Gastroesophageal sphincter (tissue), 3 donors: ENCODE measurements at regions not wholly inside any gene's neighbourhood (a gene's known extent, or its start where the extent isn't known, plus 50 kb on each side); places are given as distances from the start of the nearest gene placed in this dataset.

Experiments used
- CTCF ChIP-seq, 4 experiments: fragments of 200-600 bp in 2 of 4; fragments of 450-650 bp in 2 of 4; sonication (generic) in 1 of 4; IDR thresholded peaks; one replicate each; pipeline ENCODE4 v1.5.1; 2017 to 2019; ENCODE audit warnings: antibody characterized with exemption in 4 of 4, mild to moderate bottlenecking in 2 of 4, moderate library complexity in 2 of 4
- POLR2A ChIP-seq, 2 donors: fragments of 450-650 bp; IDR thresholded peaks; one replicate each; pipeline ENCODE4 v1.6.1; 2017; ENCODE audit warnings: antibody characterized with exemption in 2 of 2, mild to moderate bottlenecking in 2 of 2, moderate library complexity in 1 of 2

- TF ChIP-seq POLR2A (IDR thresholded peaks at IDR 0.05) (no peak), CTCF (IDR thresholded peaks at IDR 0.05) (no peak)
Observed at GRCh38 chr17:70423562-70423961, 254.2 kb downstream of the KCNJ2 start.
